KMS-11 (cell line): ENCODE measurements at regions not wholly inside any gene's neighbourhood (a gene's known extent, or its start where the extent isn't known, plus 50 kb on each side); places are given as distances from the start of the nearest gene placed in this dataset.

ENCODE experiments used
- H2AFZ ChIP-seq: fragments of 200-600 bp; sonication (generic); 2 replicates; pipeline ENCODE4 v1.6.1; 2016; ENCODE audit warnings: antibody characterized with exemption, mixed run types, low read depth
- H3K27ac ChIP-seq: fragments of 200-600 bp; sonication (generic); 2 replicates; pipeline ENCODE4 v1.6.1; 2016; ENCODE audit warnings: mild to moderate bottlenecking, mixed run types
- H3K27me3 ChIP-seq: fragments of 200-600 bp; sonication (generic); 2 replicates; pipeline ENCODE4 v1.6.1; 2017; ENCODE audit warnings: mild to moderate bottlenecking, low read depth, mixed run types, moderate library complexity; ENCODE audit not compliant: insufficient read depth
- H3K36me3 ChIP-seq: fragments of 200-600 bp; sonication (generic); 2 replicates; pipeline ENCODE4 v1.6.1; 2017; ENCODE audit warnings: mild to moderate bottlenecking, mixed run types; ENCODE audit not compliant: insufficient read depth
- H3K4me1 ChIP-seq: fragments of 200-600 bp; sonication (generic); 2 replicates; pipeline ENCODE4 v1.6.1; 2016; ENCODE audit warnings: mild to moderate bottlenecking, low read depth, mixed run types; ENCODE audit not compliant: poor library complexity, severe bottlenecking
- H3K4me2 ChIP-seq: fragments of 200-600 bp; sonication (generic); 2 replicates; pipeline ENCODE4 v1.7.0; 2016; ENCODE audit warnings: mild to moderate bottlenecking, mixed run types
- H3K4me3 ChIP-seq: fragments of 200-600 bp; sonication (generic); IDR thresholded peaks from 2 replicates; pipeline ENCODE4 v1.6.1; 2017; ENCODE audit warnings: low read depth, low read length, mixed read lengths; ENCODE audit not compliant: insufficient read depth
- H3K79me2 ChIP-seq: fragments of 200-600 bp; sonication (generic); 2 replicates; pipeline ENCODE4 v1.6.1; 2016; ENCODE audit warnings: low read depth, mixed run types; ENCODE audit not compliant: insufficient read depth
- H3K9ac ChIP-seq: fragments of 200-600 bp; sonication (generic); 2 replicates; pipeline ENCODE4 v1.6.1; 2016; ENCODE audit warnings: mild to moderate bottlenecking, mixed run types
- H4K20me1 ChIP-seq: fragments of 200-600 bp; sonication (generic); 2 replicates; pipeline ENCODE4 v1.6.1; 2016; ENCODE audit warnings: mild to moderate bottlenecking, mixed run types; ENCODE audit not compliant: insufficient read depth
- CTCF ChIP-seq: fragments of 200-600 bp; sonication (generic); conservative IDR thresholded peaks from 2 replicates; pipeline ENCODE4 v1.6.1; 2017; ENCODE audit warnings: low read depth, mild to moderate bottlenecking, antibody characterized with exemption, low read length, moderate library complexity, mixed read lengths

- Histone ChIP-seq H2AFZ (no peak overlapping the region), H4K20me1 (no peaks in the 10 kb centered on the region), H3K9ac (no peak overlapping the region), H3K27me3 (no peaks in the 10 kb centered on the region), H3K36me3 (no peaks in the 10 kb centered on the region), H3K27ac (no peak overlapping the region), H3K4me3 (no peak overlapping the region), H3K4me1 (no peaks in the 10 kb centered on the region), H3K4me2 (no peak overlapping the region), H3K79me2 (no peaks in the 10 kb centered on the region)
- no peak for TF ChIP-seq CTCF
Measured at GRCh38 chr2:226581004-226581403, 218.6 kb downstream of the IRS1 start.

GRCh38 chr2:226580403-226580802, 219.2 kb downstream of the IRS1 start:
- H4K20me1 ChIP-seq: no peaks in the 10 kb centered on the region
- no peaks in the 10 kb centered on the region for H3K4me1 ChIP-seq
- no peak overlapping the region for H3K4me3 ChIP-seq
- no peak for TF ChIP-seq CTCF
- no peaks in the 10 kb centered on the region for H3K79me2 ChIP-seq
- no peak overlapping the region for H2AFZ ChIP-seq
- H3K4me2 ChIP-seq: no peak overlapping the region
- H3K9ac ChIP-seq: no peak overlapping the region
- H3K27ac ChIP-seq: no peak overlapping the region
- H3K27me3 ChIP-seq: no peaks in the 10 kb centered on the region
- H3K36me3 ChIP-seq: no peaks in the 10 kb centered on the region

- Histone ChIP-seq H2AFZ (no peak overlapping the region), H3K4me2 (no peak overlapping the region), H4K20me1 (no peaks in the 10 kb centered on the region), H3K4me1 (no peaks in the 10 kb centered on the region), H3K79me2 (no peaks in the 10 kb centered on the region), H3K27ac (no peak overlapping the region), H3K4me3 (no peak overlapping the region), H3K27me3 (no peaks in the 10 kb centered on the region), H3K36me3 (no peaks in the 10 kb centered on the region), H3K9ac (no peak overlapping the region)
- no peak for TF ChIP-seq CTCF
Measured at GRCh38 chr2:226579519-226579918, 220.1 kb downstream of the IRS1 start.

- no peak overlapping the region for H3K9ac ChIP-seq
- no peaks in the 10 kb centered on the region for H3K36me3 ChIP-seq
- H3K27me3 ChIP-seq: no peaks in the 10 kb centered on the region
- H2AFZ ChIP-seq: no peak overlapping the region
- H3K4me3 ChIP-seq: no peak overlapping the region
- H3K4me2 ChIP-seq: no peak overlapping the region
- H3K79me2 ChIP-seq: no peaks in the 10 kb centered on the region
- no peak overlapping the region for H3K27ac ChIP-seq
- TF ChIP-seq CTCF: no peak
- H3K4me1 ChIP-seq: no peaks in the 10 kb centered on the region
- H4K20me1 ChIP-seq: no peaks in the 10 kb centered on the region
Measured at GRCh38 chr2:226578879-226579278, 220.7 kb downstream of the IRS1 start.

GRCh38 chr2:226578373-226578772, 221.2 kb downstream of the IRS1 start:
- Histone ChIP-seq H3K27me3 (no peaks in the 10 kb centered on the region), H3K4me2 (no peak overlapping the region), H3K36me3 (no peaks in the 10 kb centered on the region), H2AFZ (no peak overlapping the region), H3K79me2 (no peaks in the 10 kb centered on the region), H3K9ac (no peak overlapping the region), H4K20me1 (no peaks in the 10 kb centered on the region), H3K4me1 (no peaks in the 10 kb centered on the region), H3K27ac (no peak overlapping the region), H3K4me3 (no peak overlapping the region)
- no peak for TF ChIP-seq CTCF
